NCI-H1417 (cell line): ENCODE measurements at regions not wholly inside any gene's neighbourhood (a gene's known extent, or its start where the extent isn't known, plus 50 kb on each side); places are given as distances from the start of the nearest gene placed in this dataset.
"Not testable (repeated sequence)": the region's sequence is repeated elsewhere in the genome, so short reads cannot be mapped to it uniquely, and the experiment has no call there.

Source experiments
- DNase-seq, 3 experiments: peaks; one replicate each; lab custom pipeline; 2025; lab: John Stamatoyannopoulos, UW

DNA sequence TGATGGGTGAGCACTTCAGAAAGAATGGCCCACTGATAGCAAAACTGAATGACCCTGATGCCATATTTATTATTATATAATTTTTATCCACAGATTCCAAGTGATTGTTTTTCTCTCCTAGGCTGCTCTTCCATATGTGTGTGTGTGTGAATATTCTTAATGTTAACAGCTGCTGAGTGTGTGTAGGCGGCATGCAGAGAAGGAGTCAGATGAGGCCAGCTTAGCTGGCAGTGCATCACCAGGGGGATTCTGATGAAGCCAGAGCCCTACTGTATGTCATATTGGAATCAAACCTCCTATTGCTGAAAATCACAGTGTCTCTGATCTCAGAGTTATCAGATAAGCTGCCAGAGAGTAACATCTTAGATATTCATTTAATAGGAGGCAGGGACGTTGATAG lies 177.1 kb downstream of the DMAC1 start:
- DNase-seq = no peak

DNA sequence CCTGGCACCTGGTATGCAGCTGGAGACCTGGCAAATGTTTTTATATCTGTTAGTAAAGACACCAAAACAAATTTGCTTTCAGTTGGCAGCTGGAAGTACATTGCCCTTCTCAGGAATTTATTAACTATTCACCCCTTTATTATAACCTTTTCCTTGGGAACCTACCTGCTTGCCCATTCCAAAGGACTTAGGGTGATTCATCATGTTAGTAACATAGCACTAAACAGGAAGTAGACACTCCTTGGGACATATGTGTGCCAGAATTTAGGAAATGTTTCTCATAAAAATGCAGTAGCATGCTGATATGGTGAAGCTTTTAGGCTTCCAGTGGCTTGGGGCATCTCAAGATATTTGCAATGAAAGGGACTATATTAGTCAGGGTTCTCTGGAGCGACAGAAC lies 184.2 kb downstream of the DMAC1 start:
- no peak for DNase-seq

DNA sequence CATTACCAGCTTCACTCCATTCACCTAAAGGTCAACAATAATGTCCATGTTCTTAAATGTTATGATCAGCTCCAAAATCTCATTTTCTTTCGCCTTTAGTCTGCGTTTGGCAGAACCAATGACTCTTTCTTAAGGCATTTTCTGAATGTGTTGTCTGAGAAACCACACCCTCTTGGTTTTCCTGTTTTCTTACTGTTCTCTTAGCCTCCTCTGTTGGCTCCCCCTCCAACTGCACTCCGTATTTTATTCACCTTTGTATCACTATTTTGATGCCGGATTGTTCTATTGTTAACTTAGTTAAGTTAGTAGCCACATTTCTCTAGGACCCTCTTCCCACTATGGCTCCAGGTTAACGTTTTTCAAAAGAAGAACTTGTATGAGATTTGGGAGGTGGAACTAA lies 185.6 kb downstream of the DMAC1 start:
- DNase-seq = no peak

DNA sequence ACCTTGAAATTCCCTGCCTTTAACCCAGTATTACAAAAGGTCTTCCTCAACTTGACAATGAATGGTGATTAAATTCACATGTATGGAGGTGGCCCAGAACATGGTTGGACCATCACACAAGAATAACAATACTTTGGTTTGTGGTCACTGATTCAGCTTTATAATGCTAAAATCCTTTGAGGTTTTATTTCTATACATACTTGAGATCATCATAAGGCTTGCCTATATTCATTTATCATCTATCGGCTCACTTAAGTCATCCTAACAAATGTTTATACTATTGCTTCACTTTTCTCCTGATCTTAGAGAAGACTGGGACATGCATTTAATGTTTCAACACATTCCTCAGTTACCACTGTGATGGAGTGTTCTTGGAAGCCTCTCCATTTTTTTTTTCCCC lies 191.3 kb downstream of the DMAC1 start:
- no peak for DNase-seq

DNA sequence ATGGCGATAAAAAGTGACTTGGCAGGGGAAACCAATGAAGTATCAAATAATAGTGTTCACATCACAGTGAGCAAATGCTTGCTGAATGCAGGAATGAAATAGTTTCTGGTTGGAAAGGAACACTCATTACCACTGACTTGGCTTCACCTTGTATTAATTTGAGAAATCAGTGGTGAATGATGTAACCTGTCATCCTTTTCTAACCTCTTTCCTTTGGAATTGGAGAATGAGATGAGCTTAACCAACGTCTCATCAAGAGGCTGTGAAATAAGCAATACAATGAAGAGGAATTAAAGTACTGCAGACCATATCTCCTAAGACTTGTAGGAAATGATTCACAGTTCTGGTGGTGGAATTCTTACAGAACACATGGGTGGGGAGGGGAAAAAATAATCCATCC lies 192.2 kb downstream of the DMAC1 start:
- DNase-seq = no peak

DNA sequence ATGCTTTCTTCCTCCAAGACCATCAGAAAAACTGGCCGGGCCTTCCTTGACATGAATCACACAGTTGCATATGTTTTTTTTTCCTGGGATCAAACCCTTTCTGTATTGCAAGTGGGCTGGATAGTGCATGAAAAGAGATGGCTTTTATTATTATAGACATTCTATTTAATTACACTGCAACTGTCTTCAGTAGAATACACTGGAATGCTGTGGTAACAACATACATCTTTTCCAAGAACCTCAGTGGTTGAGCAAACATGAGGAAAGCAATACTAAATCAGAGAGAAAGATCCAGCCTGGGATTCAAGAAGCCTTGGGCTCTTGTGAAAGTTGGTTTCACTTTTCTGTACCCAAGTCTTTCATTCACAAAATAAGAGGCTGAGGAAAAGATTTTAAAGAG lies 193.0 kb downstream of the DMAC1 start:
- DNase-seq = no peak

DNA sequence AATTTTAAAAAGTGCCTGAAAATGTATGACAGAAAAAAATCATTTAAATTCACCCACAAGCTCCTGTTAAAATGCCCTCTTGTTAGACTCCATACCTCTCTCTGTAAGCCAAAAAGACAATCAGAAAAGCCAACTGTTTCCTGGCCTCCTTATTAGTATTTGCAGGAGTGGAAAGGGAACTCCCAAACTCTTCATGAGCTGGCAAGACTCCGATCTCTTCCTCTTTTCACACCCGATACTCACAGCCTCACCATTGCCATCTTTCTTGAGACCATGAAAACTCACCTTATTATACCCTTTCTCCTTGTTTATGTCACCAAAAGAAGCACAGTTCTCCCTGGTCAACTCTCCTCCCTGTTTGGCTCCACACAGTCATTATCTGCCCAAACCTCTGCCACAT lies 197.8 kb downstream of the DMAC1 start:
- DNase-seq = no peak

DNA sequence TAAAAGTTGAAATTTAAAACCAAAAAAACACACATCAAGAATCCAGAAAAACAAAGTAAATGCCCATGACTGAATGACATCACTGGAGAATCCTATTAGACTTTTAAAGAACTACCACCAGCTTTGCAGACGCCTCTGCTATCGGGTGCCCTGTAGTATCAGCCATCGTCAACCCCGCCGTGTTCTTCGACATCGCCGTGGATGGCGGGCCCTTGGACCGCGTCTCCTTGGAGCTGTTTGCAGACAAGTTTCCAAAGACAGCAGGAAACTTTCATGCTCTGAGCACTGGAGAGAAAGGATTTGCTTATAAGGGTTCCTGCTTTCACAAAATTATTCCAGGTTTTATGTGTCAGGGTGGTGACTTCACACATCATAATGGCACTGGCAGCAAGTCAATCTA lies 201.9 kb downstream of the DMAC1 start:
- no peak for DNase-seq

DNA sequence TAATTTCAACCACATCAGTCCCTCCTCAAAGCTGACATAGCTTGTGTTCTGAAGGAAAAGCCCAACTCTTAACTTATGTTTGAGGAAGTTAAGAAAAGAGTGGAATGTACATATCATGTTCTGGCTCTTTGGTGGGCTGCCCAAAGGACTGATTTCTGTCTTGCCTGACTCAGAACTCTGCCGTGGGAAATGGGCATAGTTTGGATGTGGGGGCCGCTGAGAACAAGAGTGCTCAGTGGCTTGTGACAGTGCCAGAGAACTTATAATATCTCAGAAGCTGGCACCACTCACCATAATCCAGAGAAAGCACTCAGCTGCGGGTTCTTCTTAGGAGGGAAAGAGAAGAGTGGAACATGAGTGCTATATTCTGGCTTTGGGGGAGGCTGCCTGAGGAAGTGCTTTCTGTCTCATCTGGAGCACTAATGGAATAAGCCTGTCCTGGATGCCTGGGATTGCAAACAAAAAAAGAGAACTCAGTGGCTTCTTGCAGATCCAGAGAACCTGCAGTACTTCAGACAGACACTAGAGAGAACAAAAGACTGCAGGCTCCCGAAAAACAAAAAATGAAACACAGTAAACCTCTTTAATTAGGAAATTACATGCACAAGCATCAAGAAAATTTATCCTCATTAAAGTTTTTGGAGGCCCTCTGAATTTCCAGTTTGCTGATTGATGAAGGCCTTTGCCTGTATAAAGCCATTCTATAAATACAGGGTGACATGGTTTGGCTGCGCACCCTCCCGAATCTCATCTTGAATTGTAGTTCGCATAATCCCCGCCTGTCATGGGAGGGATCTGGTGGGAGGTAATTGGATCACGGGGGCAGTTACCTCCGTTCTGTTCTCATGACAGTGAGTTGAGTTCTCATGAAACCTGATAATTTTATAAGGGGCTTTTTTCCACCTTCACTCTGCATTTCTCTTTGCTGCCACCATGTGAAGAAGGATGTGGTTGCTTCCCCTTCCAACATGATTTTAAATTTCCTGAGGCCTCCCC lies 207.0 kb downstream of the DMAC1 start:
- DNase-seq = no peak

DNA sequence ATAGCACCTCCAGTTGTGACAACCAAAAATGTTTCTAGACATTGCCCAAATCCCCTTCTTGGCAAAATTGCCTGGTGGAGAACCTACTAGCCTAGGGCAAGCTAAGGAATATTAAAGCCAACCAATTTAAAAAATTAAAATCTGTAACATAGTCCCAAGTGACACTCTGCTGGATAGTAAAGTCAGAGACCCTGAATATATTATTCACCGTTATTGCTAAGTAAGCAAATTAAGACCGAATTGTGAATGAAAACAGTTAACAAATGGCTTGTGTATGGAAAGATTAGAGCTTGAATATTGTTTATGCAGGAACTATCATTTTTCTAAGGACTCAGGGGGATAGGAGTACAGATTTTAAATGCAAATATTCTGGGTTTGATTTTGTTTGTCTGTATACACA lies 208.1 kb downstream of the DMAC1 start:
- DNase-seq = no peak

DNA sequence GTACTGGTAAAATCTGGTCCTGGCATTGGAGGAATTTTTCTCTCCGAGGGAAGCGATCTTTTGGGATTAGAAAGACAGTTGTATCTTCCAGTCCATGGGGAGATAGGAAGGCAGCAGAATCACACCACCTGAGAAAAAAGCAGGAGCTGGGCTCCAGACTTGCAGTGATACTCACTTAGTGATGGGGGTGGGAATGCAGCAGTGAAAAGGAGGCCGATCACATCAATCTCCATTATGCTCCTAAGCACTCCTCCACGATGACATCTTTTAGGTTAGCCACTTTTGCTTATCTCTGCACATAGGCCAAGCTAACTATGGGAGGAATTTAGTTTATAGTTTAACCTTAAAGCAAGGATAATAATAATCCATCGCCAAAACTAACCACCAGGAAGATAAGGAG lies 219.0 kb downstream of the DMAC1 start:
- DNase-seq = no peak

DNA sequence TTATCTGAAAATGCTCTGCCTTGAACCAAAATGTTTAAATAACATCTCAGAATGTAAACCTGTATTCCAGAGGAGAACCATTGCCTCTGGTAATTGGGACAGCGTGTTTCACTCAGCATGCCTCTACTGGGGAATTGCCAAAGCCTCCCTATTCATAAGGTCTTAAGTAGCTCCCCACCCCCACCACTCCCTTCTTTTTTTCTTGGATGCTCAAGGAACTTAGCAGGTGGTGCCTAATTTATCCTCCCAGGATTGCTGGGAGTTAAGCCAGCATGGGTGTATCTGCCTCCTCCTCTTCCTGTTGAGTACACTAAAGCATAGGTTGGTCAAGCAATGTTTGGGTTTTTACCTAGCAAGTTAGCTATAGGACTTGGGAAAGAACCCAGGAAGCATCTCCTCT lies 220.2 kb downstream of the DMAC1 start:
- no peak for DNase-seq

DNA sequence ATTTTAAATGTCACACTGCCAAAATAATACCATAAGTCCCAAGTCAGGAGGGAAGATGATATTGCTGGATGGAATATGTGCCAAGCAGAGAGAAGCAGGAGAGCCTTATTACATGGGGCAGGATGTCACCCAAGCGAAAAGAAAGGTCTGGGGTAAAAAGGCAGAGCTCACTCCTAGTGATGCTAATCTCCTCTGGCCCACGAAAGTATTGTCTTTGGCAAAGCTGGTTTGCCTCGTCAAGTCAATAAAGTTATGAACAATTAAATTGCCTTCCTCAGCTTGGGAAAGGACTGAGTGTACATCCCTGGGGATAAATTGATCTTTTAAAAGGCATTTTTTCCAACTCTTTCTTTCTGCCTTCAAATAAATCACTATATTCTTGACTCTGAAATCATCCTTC lies 220.6 kb downstream of the DMAC1 start:
- no peak for DNase-seq

DNA sequence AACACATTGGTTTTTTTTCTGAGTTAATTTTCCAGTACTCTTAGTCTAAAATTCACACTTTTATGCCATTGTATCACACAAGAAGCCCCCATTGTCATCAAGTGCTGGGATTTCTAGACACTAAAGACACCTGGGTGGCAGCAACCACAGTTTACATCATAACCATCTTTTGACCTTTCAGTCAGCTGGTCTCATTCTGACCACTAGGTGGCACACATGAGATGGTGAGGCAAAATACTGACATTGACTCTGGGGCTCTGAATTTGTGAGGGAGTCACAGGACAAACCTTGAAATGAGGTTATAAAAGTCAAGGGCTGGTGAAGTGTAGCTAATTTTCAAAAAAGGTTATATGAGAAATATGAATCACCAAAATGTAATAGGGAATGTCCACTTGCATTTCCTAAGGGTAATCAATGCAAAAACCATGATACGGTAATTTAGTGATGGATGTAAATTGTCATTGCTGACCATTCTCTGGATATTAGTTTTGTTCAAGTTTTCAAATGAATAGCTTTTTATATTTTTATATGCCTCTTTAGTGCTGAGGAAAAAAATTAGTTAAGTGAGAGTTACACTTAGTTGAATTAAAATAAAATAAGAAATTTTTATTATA lies 229.4 kb downstream of the DMAC1 start:
- peak; percentile 41 to 82 (median 82) for DNase-seq

DNA sequence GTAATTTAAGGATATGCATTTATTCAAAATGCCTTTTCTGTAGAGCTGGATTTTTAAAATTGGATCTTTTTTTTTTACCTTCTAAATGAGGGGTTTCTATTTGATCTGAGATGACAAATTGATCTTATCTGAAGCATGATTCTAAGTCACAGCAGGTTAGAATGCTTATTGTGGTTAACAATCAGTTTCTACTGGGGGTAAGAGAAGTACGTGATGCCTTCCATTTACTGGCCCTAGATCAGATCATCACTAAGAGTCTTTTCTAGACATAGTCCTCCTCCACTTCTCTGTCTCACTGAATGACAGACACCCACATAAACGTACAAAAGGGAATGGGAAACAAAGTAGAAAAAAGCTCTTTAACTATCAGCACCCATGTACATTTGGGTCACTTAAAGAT lies 231.9 kb downstream of the DMAC1 start:
- DNase-seq = no peak

DNA sequence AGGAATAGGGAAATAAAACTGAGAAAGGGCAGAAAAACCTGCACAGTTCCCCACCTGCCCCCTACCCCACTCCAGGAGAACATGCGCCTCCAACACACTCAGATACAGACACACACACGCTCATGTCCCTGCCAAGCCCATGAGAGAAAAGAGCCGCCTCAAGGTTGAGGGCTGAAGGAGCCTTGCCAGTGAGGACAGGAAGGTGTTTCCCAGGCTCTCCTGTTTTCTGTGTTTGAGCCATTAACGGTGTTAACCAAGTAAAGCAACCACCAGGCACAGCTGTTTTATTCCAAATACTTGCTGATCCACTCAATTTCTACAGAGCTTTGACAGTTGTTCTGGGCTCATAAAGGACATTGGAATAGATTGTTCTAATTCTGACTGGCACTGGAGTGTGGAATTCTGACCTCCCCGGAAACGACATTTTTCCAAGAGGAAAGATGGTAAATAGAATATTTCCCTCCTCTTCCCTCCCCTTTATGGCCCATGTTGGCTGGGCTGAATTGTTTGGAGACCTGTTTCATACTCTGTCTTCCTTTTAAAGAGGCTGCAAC lies 238.0 kb downstream of the DMAC1 start:
- DNase-seq = no peak

DNA sequence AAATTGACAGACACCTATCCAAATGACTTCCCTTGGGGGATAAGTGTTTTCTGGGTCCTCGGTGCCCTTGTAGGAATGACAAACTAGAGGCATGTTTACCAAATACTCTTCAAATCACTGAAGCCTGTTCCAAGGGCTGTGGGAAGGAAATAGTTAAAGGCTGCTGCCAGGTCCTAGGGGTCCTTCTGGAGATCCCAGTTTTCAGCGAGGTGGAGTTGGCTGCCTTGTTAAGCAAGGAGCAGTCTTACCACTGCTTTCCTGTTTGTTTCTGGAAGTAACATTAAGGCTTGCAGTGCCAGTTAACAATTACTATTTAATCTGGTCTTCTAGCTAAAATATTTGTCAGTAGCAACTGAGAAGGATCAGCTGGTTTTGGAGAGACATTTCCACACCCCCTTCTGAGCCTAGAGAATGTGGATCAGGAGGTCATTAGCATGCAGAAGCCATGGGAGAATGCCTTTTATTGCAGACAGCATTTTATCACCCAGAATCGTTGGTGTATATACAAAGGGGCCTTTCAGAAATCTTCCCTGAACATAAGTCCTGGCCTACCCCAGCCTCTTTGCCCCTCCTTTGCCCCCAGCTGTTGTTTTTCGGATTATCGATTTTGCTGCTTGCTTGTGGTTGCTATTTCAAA lies 238.8 kb downstream of the DMAC1 start:
- DNase-seq = no peak

DNA sequence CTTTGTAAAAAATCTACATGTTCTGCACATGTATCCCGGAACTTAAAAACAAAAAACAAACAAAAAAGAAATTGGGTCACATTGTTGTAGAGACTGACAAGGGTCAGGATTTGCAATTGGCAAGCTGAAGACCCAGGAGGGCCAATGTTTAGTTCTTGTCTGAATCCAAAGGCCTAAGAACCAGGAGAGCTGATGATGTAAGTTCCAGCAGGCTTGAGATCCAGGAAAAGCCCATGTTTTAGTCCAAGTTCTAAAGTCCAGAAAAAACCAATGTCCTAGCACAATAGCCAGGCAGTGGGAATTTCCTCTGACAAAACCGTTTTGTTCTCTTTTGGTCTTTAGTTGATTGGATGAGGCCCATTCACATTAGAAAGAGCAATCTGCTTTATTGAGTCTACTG lies 244.9 kb downstream of the DMAC1 start:
- no peak for DNase-seq

DNA sequence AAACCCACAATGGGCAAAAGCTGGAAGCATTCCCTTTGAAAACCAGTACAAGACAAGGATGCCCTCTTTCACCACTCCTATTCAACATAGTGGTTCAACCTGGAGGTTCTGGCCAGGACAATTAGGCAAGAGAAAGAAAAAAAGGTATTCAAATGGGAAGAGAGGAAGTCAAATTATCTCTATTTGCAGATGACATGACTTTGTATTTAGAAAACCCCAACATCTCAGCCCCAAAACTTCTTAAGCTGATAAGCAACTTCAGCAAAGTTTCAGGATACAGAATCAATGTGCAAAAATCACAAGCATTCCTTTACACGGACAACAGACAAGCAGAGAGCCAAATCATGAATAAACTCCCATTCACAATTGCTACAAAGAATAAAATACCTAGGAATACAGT lies 246.9 kb downstream of the DMAC1 start:
- DNase-seq = not testable (repeated sequence)

DNA sequence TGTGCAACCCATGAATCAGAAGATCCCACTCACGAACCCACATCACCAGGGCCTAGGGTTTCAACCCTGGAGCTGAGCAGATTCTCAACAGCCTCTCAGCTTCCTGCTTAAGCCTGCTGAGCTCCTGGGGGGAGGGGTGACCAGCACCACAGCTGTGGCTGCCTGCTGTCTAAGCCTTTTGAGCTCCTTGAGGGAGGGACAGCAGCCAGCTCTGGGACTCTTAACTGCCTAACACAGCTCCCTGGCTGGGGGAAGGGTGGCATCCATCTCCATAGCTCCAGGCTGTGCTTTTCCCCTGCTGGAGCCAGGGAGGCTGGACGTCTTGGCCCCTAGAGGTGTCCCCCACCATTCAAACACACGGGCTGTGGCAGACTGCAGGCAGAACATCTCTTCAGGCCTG lies 250.3 kb downstream of the DMAC1 start:
- peak in 2 of 3 experiments; percentile 26 to 39 for DNase-seq

DNA sequence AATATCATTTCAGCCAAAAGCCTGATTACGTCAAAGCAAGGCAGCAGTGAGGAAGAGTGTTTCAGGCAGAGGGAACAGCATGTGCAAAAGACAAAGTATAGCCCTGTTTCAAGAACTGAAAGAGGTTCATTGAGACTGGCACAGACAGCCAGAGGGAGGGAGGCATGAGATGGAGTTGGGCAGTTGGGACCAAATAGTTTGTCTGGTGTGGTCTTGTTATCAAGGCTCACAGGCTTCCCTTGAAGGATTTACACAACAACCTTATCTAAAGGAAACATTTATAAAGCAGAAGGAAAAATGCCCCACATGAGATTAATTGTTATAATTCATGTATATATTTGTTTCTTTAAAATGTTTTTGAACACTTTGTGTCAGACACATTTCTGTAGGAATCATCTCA lies 253.3 kb downstream of the DMAC1 start:
- DNase-seq = no peak

DNA sequence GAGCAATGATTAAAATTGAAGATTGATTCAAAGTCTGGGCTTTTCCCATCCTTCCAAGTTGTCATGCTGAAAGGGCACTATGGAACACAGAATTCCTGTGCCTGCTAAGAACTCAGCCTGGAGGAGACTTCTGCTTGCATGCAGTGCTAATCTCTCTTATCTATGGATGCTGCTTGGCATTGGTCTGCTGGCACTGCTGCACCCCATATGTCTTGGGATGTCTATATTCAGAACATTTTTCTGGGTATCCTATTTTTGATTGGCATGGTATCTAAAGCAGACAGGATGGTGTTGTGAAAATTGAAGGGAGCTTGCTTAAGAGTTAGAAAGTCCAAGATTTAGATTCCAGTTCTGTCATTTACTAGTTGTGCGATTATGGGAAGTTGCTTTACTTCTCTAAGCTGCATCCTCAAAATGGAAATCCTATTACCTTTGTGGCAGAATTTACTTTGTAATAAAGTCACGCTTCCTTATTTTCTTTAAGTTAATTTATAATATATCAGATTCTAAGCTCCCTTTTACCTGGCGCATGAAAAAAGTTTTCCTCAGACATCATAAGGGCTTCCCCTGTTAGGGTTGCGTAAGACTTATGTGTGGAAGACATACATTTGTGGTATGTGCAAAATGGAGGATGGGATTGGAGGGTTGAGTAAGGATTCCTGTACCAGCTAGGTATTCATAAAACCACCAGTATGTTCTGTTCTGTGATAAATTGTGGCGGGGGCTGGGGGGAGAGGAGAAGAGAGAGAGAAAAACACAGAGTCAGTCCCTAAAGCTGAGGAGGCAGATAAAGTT lies 254.0 kb downstream of the DMAC1 start:
- no peak for DNase-seq
